ENCODE measurements at regions not wholly inside any gene's neighbourhood (a gene's known extent, or its start where the extent isn't known, plus 50 kb on each side); places are given as distances from the start of the nearest gene placed in this dataset.

GRCh38 chr18:10116574-10116973 lies 202.8 kb downstream of the VAPA start (continued):
- TF ChIP-seq ZNF462 (CRISPR knock-in tag; IDR thresholded peaks at IDR 0.05) (no peak), ZNF331 (CRISPR knock-in tag; IDR thresholded peaks at IDR 0.05; ENCODE audit: low read depth) (no peak), POLR2AphosphoS5 (IDR thresholded peaks at IDR 0.05; ENCODE audit: low read depth) (no peak), STAT1 (IDR thresholded peaks at IDR 0.05; ENCODE audit: unreplicated experiment) (no peak), CREB1 (CRISPR knock-in tag; IDR thresholded peaks at IDR 0.05; ENCODE audit: low read depth) (no peak)

- Mint-ChIP-seq H3K27me3 (ENCODE audit: insufficient read depth, low read depth, poor library complexity) (peaks cover 5% of the 10 kb centered on the region), H3K4me3 (no peak overlapping the region), H3K27ac (no peak overlapping the region), H3K36me3 (ENCODE audit: low read depth) (no peaks in the 10 kb centered on the region), H3K4me1 (peaks cover 53% of the 10 kb centered on the region), H3K9me3 (peaks cover 5% of the 10 kb centered on the region; the same call in 2 of the 3 replicates)
- Histone ChIP-seq H3K36me3 (ENCODE audit: insufficient read depth) (no peaks in the 10 kb centered on the region), H3K9me2 (ENCODE audit: insufficient read depth) (0 out of 2 replicates have a peak, but pooled peaks cover 4% of the 10 kb centered on the region), H3K27ac (ENCODE audit: low read depth) (no peak overlapping the region), H3K79me2 (replicated peaks; ENCODE audit: insufficient read depth) (no peaks in the 10 kb centered on the region), H2AFZ (no peak overlapping the region), H3K4me2 (no peak overlapping the region), H3K27me3 (ENCODE audit: insufficient read depth) (no peaks in the 10 kb centered on the region), H3F3A (replicated peaks; ENCODE audit: low read depth) (no peaks in the 10 kb centered on the region), H3K4me3 (no peak overlapping the region), H3K4me1 (ENCODE audit: insufficient read depth) (peaks cover 19% of the 10 kb centered on the region), H4K20me1 (replicated peaks; ENCODE audit: insufficient read depth) (no peaks in the 10 kb centered on the region)
- ATAC-seq (no peak), DNase-seq (ENCODE audit: low spot score) (no peak)
- TF ChIP-seq ETS1 (IDR thresholded peaks at IDR 0.05) = no peak
- TF ChIP-seq POLR2AphosphoS5 (IDR thresholded peaks at IDR 0.05; ENCODE audit: low read depth) = no peak
- no peak for TF ChIP-seq CREB1 (CRISPR knock-in tag; IDR thresholded peaks at IDR 0.05; ENCODE audit: low read depth)
- TF ChIP-seq EZH2 (IDR thresholded peaks at IDR 0.05; ENCODE audit: low read depth, unreplicated experiment) = no peak
- no peak for TF ChIP-seq CTCF (conservative IDR thresholded peaks at IDR 0.05; ENCODE audit: low read depth in 2 of 2)
- TF ChIP-seq ZNF331 (CRISPR knock-in tag; IDR thresholded peaks at IDR 0.05; ENCODE audit: low read depth) = no peak
- no peak for TF ChIP-seq JUNB (IDR thresholded peaks at IDR 0.05; ENCODE audit: unreplicated experiment)
- no peak for TF ChIP-seq ZNF114 (CRISPR knock-in tag; IDR thresholded peaks at IDR 0.05)
These were observed 205.7 kb downstream of the VAPA start for GRCh38 chr18:10119528-10119927.
